ENCODE measurements at regions not wholly inside any gene's neighbourhood (a gene's known extent, or its start where the extent isn't known, plus 50 kb on each side); places are given as distances from the start of the nearest gene placed in this dataset.
A peak's percentile ranks its signal among the peaks of the same experiment; 100 is the strongest.

DNA sequence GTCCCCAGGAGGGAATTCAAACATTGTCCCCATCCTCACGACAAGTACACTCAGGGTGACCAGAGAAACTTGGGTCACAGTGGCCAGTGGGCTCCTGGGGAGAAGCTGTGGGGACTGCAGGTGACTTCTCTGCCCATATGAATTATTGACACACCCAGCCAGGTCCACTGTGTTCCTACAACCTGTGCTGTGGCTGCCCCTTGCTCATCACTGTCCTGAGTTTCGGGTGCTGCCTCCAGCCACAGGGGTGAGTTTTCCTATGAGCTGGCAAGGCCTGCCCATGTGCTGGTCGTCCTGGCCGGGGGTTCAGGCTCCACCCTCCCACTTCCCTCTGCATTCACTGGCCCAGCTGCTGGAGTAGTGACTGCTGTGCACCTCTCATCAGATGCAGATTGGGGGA lies 59.0 kb upstream of the RBFOX3 start:
- POLR2A ChIA-PET = no interaction called here
- Histone ChIP-seq H3K4me1 (ENCODE audit: control insufficient read depth, insufficient read depth, low read length) (no peaks in the 10 kb centered on the region), H3K36me3 (ENCODE audit: control insufficient read depth in 2 of 2, insufficient read depth in 1 of 2, low read length in 2 of 2) (no peaks in the 10 kb centered on the region), H3K9me3 (ENCODE audit: control insufficient read depth, insufficient read depth, low read depth, low read length) (no peaks in the 10 kb centered on the region), H3K4me3 (ENCODE audit: low read depth, low read length) (no peak overlapping the region), H3K27ac (ENCODE audit: extremely low read depth, low read depth, low read length) (no peak overlapping the region)
- CTCF ChIA-PET = interaction anchor here (0.5 to 0.9 kb wide), 2 partner anchors 10 to 412 kb away, joined by 3 read pairs; no protein-coding TSS in a partner anchor
- no peak for TF ChIP-seq ZNF223 (tag by site-specific recombination; IDR thresholded peaks at IDR 0.05)
- no peak for TF ChIP-seq ZNF501 (tag by site-specific recombination; IDR thresholded peaks at IDR 0.05)
- TF ChIP-seq ZNF654 (tag by site-specific recombination; IDR thresholded peaks at IDR 0.05; ENCODE audit: low read depth) = no peak
- TF ChIP-seq ZSCAN5A (tag by site-specific recombination; IDR thresholded peaks at IDR 0.05) = no peak
- TF ChIP-seq SP7 (tag by site-specific recombination; IDR thresholded peaks at IDR 0.05) = no peak
- TF ChIP-seq ZNF214 (tag by site-specific recombination; IDR thresholded peaks at IDR 0.05; ENCODE audit: borderline replicate concordance) = no peak
- no peak for TF ChIP-seq ZBTB48 (tag by site-specific recombination; IDR thresholded peaks at IDR 0.05)
- TF ChIP-seq, protein P1, sequence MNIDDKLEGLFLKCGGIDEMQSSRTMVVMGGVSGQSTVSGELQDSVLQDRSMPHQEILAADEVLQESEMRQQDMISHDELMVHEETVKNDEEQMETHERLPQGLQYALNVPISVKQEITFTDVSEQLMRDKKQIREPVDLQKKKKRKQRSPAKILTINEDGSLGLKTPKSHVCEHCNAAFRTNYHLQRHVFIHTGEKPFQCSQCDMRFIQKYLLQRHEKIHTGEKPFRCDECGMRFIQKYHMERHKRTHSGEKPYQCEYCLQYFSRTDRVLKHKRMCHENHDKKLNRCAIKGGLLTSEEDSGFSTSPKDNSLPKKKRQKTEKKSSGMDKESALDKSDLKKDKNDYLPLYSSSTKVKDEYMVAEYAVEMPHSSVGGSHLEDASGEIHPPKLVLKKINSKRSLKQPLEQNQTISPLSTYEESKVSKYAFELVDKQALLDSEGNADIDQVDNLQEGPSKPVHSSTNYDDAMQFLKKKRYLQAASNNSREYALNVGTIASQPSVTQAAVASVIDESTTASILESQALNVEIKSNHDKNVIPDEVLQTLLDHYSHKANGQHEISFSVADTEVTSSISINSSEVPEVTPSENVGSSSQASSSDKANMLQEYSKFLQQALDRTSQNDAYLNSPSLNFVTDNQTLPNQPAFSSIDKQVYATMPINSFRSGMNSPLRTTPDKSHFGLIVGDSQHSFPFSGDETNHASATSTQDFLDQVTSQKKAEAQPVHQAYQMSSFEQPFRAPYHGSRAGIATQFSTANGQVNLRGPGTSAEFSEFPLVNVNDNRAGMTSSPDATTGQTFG (tag by site-specific recombination; IDR thresholded peaks at IDR 0.05; ENCODE audit: borderline replicate concordance) = no peak
- TF ChIP-seq ZFP37 (tag by site-specific recombination; IDR thresholded peaks at IDR 0.05) = no peak
- no peak for TF ChIP-seq ZNF184 (tag by site-specific recombination; IDR thresholded peaks at IDR 0.05)
- no peak for TF ChIP-seq ZNF624 (tag by site-specific recombination; IDR thresholded peaks at IDR 0.05)
- no peak for TF ChIP-seq ZNF549 (tag by site-specific recombination; IDR thresholded peaks at IDR 0.05)
- no peak for TF ChIP-seq ZNF473 (tag by site-specific recombination; IDR thresholded peaks at IDR 0.05)
- TF ChIP-seq ZNF664 (tag by site-specific recombination; IDR thresholded peaks at IDR 0.05) = no peak
- TF ChIP-seq, protein P2, sequence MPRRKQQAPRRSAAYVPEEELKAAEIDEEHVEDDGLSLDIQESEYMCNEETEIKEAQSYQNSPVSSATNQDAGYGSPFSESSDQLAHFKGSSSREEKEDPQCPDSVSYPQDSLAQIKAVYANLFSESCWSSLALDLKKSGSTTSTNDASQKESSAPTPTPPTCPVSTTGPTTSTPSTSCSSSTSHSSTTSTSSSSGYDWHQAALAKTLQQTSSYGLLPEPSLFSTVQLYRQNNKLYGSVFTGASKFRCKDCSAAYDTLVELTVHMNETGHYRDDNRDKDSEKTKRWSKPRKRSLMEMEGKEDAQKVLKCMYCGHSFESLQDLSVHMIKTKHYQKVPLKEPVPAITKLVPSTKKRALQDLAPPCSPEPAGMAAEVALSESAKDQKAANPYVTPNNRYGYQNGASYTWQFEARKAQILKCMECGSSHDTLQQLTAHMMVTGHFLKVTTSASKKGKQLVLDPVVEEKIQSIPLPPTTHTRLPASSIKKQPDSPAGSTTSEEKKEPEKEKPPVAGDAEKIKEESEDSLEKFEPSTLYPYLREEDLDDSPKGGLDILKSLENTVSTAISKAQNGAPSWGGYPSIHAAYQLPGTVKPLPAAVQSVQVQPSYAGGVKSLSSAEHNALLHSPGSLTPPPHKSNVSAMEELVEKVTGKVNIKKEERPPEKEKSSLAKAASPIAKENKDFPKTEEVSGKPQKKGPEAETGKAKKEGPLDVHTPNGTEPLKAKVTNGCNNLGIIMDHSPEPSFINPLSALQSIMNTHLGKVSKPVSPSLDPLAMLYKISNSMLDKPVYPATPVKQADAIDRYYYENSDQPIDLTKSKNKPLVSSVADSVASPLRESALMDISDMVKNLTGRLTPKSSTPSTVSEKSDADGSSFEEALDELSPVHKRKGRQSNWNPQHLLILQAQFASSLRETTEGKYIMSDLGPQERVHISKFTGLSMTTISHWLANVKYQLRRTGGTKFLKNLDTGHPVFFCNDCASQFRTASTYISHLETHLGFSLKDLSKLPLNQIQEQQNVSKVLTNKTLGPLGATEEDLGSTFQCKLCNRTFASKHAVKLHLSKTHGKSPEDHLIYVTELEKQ (tag by site-specific recombination; IDR thresholded peaks at IDR 0.05; ENCODE audit: borderline replicate concordance) = no peak
- TF ChIP-seq ZNF37A (tag by site-specific recombination; IDR thresholded peaks at IDR 0.05) = no peak

- CTCF ChIA-PET = interaction anchor here (0.7 to 0.8 kb wide), 2 partner anchors 10 to 241 kb away, joined by 3 read pairs; no protein-coding TSS in a partner anchor
- no peak overlapping the region for H3K4me3 ChIP-seq (ENCODE audit: low read depth, low read length)
These were observed 57.7 kb upstream of the RBFOX3 start for GRCh38 chr17:79668344-79669250.

More at GRCh38 chr17:79668344-79669250, 57.7 kb upstream of the RBFOX3 start:
- Histone ChIP-seq H3K4me1 (ENCODE audit: control insufficient read depth, insufficient read depth, low read length) (no peaks in the 10 kb centered on the region), H3K36me3 (ENCODE audit: control insufficient read depth in 2 of 2, insufficient read depth in 1 of 2, low read length in 2 of 2) (no peaks in the 10 kb centered on the region), H3K27ac (ENCODE audit: extremely low read depth, low read depth, low read length) (no peak overlapping the region), H3K9me3 (ENCODE audit: control insufficient read depth, insufficient read depth, low read depth, low read length) (no peaks in the 10 kb centered on the region)
- POLR2A ChIA-PET = no interaction called here
- TF ChIP-seq ZBTB17 (tag by site-specific recombination; IDR thresholded peaks at IDR 0.05) = no peak
- TF ChIP-seq ZNF394 (tag by site-specific recombination; IDR thresholded peaks at IDR 0.05; ENCODE audit: borderline replicate concordance) = peak; percentile 97

Measured in HEK293 (cell line).